Heart left ventricle (tissue), 16 donors: ENCODE measurements at regions not wholly inside any gene's neighbourhood (a gene's known extent, or its start where the extent isn't known, plus 50 kb on each side); places are given as distances from the start of the nearest gene placed in this dataset.

Experiments
- ATAC-seq, 4 donors: fragments of 200-7000 bp; cut with Tn5 transposase; one replicate each; pipeline ENCODE4 v1.9.1; 2020 to 2022; ENCODE audit warnings: moderate library complexity in 4 of 4, mild to moderate bottlenecking in 3 of 4, moderate number of reproducible peaks in 1 of 4
- DNase-seq, 5 donors: peaks; one replicate each; pipeline ENCODE4 v3.0.0-alpha.2; 2020
- H3K27ac ChIP-seq, 12 donors: fragments of 200-600 bp; sonication (generic) in 4 of 12; one replicate each; pipeline versions ENCODE4 v1.5.0 to v1.8.0; 2016 to 2022; ENCODE audit warnings: mild to moderate bottlenecking in 2 of 12
- H3K27me3 ChIP-seq, 9 donors: fragments of 200-600 bp; sonication (generic) in 2 of 9; one replicate each; pipeline versions ENCODE4 v1.5.1 to v1.8.0; 2016 to 2022; ENCODE audit warnings: mild to moderate bottlenecking in 3 of 9
- H3K36me3 ChIP-seq, 9 donors: fragments of 200-600 bp; sonication (generic) in 2 of 9; one replicate each; pipeline versions ENCODE4 v1.5.0 to v1.8.0; 2018 to 2022; ENCODE audit warnings: mild to moderate bottlenecking in 2 of 9
- H3K4me1 ChIP-seq, 12 donors: fragments of 200-600 bp; sonication (generic) in 4 of 12; one replicate each; pipeline versions ENCODE4 v1.5.0 to v1.8.0; 2016 to 2022; ENCODE audit warnings: mild to moderate bottlenecking in 3 of 12
- H3K4me3 ChIP-seq, 12 donors: fragments of 200-600 bp; sonication (generic) in 4 of 12; one replicate each; pipeline versions ENCODE4 v1.5.0 to v1.8.0; 2017 to 2022; ENCODE audit warnings: mild to moderate bottlenecking in 9 of 12, moderate library complexity in 4 of 12
- H3K9me3 ChIP-seq, 12 donors: fragments of 200-600 bp; sonication (generic) in 4 of 12; one replicate each; pipeline versions ENCODE4 v1.5.0 to v1.8.0; 2016 to 2022; ENCODE audit warnings: mild to moderate bottlenecking in 1 of 12
- POLR2A ChIP-seq, 2 donors: fragments of 450-650 bp; IDR thresholded peaks; one replicate each; pipeline ENCODE4 v1.6.1; 2017; ENCODE audit warnings: antibody characterized with exemption in 2 of 2, mild to moderate bottlenecking in 2 of 2, moderate library complexity in 2 of 2
- WGBS, 4 donors: extraction: QIAGEN DNeasy Blood & Tissue Kit in 2 of 4; methylation state at CpG; one replicate each; pipeline versions ENCODE4 v1.1.5 to v1.1.7; 2013 to 2018; 5-methylcytosine and 5-hydroxymethylcytosine counted together
- intact Hi-C, 10 donors: fragments of 100-400 bp; cut with DNase I; formaldehyde crosslinking; loops; one replicate each; pipeline versions ENCODE4 v1.11.1 to v1.14.2; 2022
- TF ChIP-seq, protein P1 (sequence below), 12 donors: fragments of 200-600 bp; sonication (generic) in 4 of 12; IDR thresholded peaks; one replicate each; pipeline versions ENCODE4 v1.5.0 to v1.8.0; 2018 to 2022; ENCODE audit warnings: antibody characterized with exemption in 12 of 12, mild to moderate bottlenecking in 5 of 12
- donor health status: ischemic (EF 13 %, LVEDD 7.1; RV severe dilation, severe dysfunction).
- donor health status: healthy with polysubstance abuse.
- donor health status: DM: no; HTN: yes; CAD: no.
- donor health status: DM: no; HTN: no; CAD: no.
- donor health status: ischemic (EF 25% LVEDD 6.9; RV normal size, moderate dysfunction).
- donor health status: ischemic (EF 25% LVEDD 5.7; RV mildly dilated, moderate dysfunction).
- donor health status: healthy.
- donor health status: DM: yes; HTN: yes; CAD: no.
- donor health status: ischemic (EF 35%, LVEDD 5.7; RV mildly dilated, moderate dysfunction).
- donor health status: nonischemic (EF 11% LVEDD 7.7; RV severe dilation, severe dysfunction).
- donor health status: DM: yes; HTN: yes; CAD: no.
- donor health status: PGD.
- donor health status: ischemic (EF 29% LVEDD 5.4; RV normal size, mild dysfunction).
- donor health status: nonischemic (EF 23%, LVEDD 6.1; RV moderate dilation, normal function).

GRCh38 chr3:31117854-31118253, 223.4 kb upstream of the GADL1 start:
- Histone ChIP-seq H3K27ac (no peak overlapping the region), H3K9me3 (peaks cover 0 to 4% (median 0%) of the 10 kb centered on the region in 12 donors), H3K36me3 (no peaks in the 10 kb centered on the region), H3K4me1 (no peaks in the 10 kb centered on the region), H3K27me3 (no peaks in the 10 kb centered on the region), H3K4me3 (no peak overlapping the region)
- intact Hi-C loops: no loop called here
- TF ChIP-seq, protein P1, sequence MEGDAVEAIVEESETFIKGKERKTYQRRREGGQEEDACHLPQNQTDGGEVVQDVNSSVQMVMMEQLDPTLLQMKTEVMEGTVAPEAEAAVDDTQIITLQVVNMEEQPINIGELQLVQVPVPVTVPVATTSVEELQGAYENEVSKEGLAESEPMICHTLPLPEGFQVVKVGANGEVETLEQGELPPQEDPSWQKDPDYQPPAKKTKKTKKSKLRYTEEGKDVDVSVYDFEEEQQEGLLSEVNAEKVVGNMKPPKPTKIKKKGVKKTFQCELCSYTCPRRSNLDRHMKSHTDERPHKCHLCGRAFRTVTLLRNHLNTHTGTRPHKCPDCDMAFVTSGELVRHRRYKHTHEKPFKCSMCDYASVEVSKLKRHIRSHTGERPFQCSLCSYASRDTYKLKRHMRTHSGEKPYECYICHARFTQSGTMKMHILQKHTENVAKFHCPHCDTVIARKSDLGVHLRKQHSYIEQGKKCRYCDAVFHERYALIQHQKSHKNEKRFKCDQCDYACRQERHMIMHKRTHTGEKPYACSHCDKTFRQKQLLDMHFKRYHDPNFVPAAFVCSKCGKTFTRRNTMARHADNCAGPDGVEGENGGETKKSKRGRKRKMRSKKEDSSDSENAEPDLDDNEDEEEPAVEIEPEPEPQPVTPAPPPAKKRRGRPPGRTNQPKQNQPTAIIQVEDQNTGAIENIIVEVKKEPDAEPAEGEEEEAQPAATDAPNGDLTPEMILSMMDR (IDR thresholded peaks at IDR 0.05): no peak
- no peak for TF ChIP-seq POLR2A (IDR thresholded peaks at IDR 0.05)
- 69 to 89% (median 82%) methylated on average over 2 of the region's 2 CpGs for WGBS, 4 donors
- DNase-seq (no peak), ATAC-seq (no peak)

- Histone ChIP-seq H3K36me3 (no peaks in the 10 kb centered on the region), H3K4me1 (no peaks in the 10 kb centered on the region), H3K4me3 (no peak overlapping the region), H3K27ac (no peak overlapping the region), H3K27me3 (no peaks in the 10 kb centered on the region), H3K9me3 (peaks cover 0 to 17% (median 3%) of the 10 kb centered on the region in 12 donors)
- intact Hi-C loops: no loop called here
- DNase-seq (no peak), ATAC-seq (no peak)
- TF ChIP-seq, protein P1 (IDR thresholded peaks at IDR 0.05): no peak
- WGBS, 4 donors: 73 to 88% (median 84%) methylated on average over 1 of the region's 1 CpG
Observed at GRCh38 chr3:31124373-31124772, 229.9 kb upstream of the GADL1 start.

DNA sequence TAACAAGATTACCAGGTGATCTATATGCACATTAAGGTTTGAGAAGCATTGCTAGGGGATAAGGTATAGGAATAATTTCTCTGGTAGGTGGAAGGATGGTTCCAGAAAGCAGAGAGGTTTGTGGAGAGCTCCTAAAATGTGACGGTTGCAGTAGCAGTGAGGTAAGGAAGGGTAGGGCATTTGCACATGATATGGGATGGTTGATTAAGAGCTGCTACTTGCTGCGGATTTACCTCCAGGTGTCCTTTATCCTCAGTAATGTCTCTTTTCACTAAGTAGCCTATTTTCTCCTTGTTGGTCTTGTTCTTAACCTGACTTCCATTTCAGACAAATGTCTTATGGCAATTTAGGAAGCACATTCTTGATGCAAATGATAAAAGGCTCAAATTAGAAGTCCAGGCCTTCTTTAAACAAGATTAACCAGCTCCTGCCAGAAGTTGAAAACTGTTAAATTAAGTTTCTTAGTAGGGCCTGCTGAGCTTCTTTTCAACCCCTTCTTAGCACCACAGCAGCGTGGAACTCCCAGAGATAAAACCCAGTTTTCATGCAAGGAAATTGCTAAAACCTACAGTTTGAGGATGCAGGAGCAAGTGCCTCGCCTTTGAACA, 231.1 kb upstream of the GADL1 start:
- Histone ChIP-seq H3K36me3 (no peaks in the 10 kb centered on the region), H3K9me3 (peaks cover 0 to 17% (median 3%) of the 10 kb centered on the region in 12 donors), H3K27me3 (no peaks in the 10 kb centered on the region), H3K4me3 (no peak overlapping the region), H3K4me1 (no peaks in the 10 kb centered on the region), H3K27ac (no peak overlapping the region)
- intact Hi-C loops: loop anchor here in 2 of 10 donors (5.0 kb wide), 2 partner anchors 348 to 353 kb away; no protein-coding TSS in a partner anchor
- ATAC-seq (no peak), DNase-seq (no peak)
- TF ChIP-seq POLR2A (IDR thresholded peaks at IDR 0.05): no peak
- TF ChIP-seq, protein P1 (IDR thresholded peaks at IDR 0.05): no peak
- WGBS, 4 donors: 86 to 90% (median 89%) methylated on average over 4 of the region's 4 CpGs

GRCh38 chr3:31129241-31129640, 234.8 kb upstream of the GADL1 start:
- H3K27ac ChIP-seq: no peak overlapping the region
- 96 to 98% (median 96%) methylated on average over 2 of the region's 2 CpGs for WGBS, 4 donors
- H3K9me3 ChIP-seq: peaks cover 0 to 13% (median 3%) of the 10 kb centered on the region in 12 donors
- intact Hi-C loops: loop anchor here in 3 of 10 donors (2.0 to 5.0 kb wide), 3 partner anchors 352 to 360 kb away; no protein-coding TSS in a partner anchor
- no peak overlapping the region for H3K4me3 ChIP-seq
- no peak for TF ChIP-seq POLR2A (IDR thresholded peaks at IDR 0.05)
- TF ChIP-seq, protein P1 (IDR thresholded peaks at IDR 0.05): no peak
- no peaks in the 10 kb centered on the region for H3K4me1 ChIP-seq
- no peaks in the 10 kb centered on the region for H3K27me3 ChIP-seq
- DNase-seq (no peak), ATAC-seq (no peak)
- H3K36me3 ChIP-seq: no peaks in the 10 kb centered on the region
